Adipose tissue (tissue), 3 donors: ENCODE measurements at regions not wholly inside any gene's neighbourhood (a gene's known extent, or its start where the extent isn't known, plus 50 kb on each side); places are given as distances from the start of the nearest gene placed in this dataset.
"Not testable (repeated sequence)": the region's sequence is repeated elsewhere in the genome, so short reads cannot be mapped to it uniquely, and the experiment has no call there.

ENCODE experiments used
- H3K27ac ChIP-seq: one replicate; pipeline ENCODE4 v1.5.1; 2013; ENCODE audit warnings: low read depth, low read length
- WGBS, 3 donors: extraction: QIAGEN DNeasy Blood & Tissue Kit; methylation state at CpG; one replicate each; pipeline ENCODE4 v1.1.7; 2013; 5-methylcytosine and 5-hydroxymethylcytosine counted together
- donor health status: healthy with polysubstance abuse.
- donor health status: Bipolar disorder and iron deficiency.
- donor health status: healthy.

DNA sequence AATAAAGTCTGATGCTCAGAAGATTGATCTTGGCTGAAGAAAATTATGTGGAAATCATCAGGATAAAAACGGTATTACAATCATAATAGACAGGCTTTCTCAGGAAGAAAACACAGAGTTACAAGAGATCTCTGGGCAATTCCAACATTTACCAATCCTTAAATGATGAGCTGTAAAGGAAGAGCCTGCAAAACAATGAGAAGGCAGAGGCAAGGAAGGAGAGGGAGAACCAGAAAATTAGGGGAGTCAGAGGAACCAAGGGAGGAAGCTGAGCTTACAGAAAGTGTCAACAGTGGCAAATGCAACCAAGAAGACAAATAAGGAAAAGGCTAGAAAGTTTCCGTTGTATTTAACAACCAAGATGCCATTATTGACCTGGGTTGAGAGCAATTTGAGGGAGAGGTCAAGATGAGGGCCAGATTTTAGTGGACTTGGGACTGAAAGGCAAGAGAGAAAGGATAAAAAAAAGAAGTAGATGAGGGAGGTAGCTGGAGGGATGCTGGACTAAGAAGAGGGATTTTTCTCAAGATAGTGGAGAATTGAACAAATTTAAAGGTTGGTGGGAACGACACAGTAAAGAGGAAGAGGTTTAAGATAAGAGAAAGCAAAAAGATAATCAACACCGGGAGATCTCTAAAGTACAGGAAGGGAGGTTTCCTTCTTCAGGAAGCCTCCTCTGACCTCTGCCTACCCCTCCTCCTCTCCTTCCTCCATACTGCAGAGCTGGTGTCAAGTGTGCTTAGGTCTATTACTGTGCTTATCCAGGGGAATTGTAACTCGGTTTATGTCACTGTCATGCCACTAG is 116.9 kb downstream of the DUSP6 start:
- H3K27ac ChIP-seq = no peak overlapping the region
- WGBS, 3 donors = 31 to 44% (median 33%) methylated on average over 5 of the region's 5 CpGs

DNA sequence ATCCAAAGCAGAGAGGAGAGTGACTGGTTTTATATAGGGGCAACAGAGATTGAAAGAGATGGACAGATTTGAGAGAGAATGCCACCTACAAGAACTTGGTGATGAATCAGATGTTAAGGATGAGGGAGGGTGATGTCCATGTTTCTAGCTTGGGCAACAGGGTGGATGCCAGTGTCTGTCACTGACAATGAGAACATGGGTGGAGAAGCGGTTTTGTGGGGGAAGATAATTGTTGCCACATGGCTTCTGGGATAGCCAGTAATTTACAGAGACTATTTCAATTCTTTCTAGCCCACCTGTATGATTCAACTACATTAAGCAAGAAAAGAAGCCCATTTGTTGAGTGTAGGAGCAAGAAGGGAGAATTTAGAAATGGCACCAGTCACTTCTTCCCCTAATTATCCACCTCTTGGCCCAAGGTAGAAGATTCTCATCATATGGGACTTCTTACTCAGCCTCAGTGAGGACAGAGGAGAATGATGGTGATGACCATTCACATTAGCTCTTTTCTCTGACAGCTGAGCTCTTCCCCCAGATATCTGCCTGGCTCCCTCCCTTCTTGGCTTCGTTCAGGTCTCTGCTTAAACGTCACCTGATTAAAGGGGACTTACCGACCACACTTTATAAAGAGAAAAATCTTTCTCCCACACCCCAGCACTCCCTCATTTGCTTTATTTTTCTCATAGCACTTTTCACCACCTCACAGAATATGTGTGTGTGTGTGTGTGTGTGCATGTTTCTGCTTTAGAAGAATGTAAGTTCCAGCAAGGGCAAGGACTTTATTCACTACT is 117.8 kb downstream of the DUSP6 start:
- H3K27ac ChIP-seq = no peak overlapping the region
- WGBS, 3 donors = 87 to 88% (median 87%) methylated on average over 4 of the region's 4 CpGs

DNA sequence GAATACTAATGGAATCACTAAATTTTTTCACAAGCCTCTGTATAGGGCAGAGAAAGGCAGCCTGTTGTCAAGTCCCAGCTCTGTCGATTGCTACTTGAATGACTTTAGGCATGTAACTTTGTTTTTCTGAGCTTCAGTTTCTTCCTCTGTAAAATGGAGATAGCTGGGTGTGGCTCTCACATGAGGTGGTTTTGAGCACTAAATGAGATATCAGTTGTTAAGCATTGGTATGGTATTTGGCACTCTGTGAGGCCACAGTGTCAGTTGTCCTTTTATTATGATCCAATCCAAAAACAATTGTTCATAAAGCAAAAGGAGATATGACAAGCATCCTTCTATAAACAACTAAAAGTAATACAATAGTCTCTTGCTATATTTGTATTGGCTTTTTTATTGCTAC is 120.6 kb downstream of the DUSP6 start:
- H3K27ac ChIP-seq = no peak overlapping the region
- WGBS, 3 donors = 86 to 94% (median 92%) methylated on average over 1 of the region's 1 CpG

DNA sequence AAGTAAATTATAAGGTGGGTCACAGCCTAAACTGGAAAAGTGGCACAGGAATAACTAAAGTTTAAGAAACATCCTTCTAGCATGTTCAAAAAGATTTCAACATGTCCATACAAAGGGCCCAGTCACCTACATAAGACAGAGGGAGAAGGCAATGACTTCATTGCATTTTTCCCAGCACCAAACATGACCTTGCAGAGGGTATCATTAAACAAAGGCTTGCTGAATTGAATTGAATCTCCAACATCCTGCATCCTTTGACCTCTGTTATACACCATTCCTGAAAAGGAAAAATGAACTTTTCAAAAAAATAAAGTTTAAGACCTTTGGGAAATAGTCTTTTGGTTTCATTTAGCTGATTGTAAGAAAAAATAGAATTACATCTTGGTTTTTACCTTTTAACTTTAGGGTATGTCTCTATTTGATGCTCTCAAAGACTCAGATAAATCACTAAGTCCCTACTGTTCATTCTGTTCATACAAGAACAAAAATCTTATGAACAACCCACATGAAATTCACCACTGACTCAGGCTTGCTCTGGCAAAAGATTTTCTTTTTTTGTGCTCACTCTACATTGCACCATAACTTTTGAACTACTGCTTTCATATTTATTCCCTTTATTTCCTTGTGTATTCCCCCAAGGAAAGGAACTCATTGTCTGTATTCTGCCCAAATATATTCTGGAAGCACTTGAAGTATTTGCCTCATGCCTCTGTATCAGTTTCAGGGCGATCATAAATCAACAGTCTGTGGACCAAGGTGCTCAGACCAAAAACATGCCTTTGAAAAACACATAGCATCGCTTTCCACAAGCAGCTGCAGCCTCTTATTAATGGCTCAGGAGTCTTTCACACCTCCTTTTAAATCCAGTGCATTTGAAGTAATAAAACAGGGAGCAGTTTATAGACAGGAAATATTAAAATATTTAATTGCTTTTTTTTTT is 121.7 kb downstream of the DUSP6 start:
- 58 to 77% (median 60%) methylated on average over 2 of the region's 2 CpGs for WGBS, 3 donors
- no peak overlapping the region for H3K27ac ChIP-seq

DNA sequence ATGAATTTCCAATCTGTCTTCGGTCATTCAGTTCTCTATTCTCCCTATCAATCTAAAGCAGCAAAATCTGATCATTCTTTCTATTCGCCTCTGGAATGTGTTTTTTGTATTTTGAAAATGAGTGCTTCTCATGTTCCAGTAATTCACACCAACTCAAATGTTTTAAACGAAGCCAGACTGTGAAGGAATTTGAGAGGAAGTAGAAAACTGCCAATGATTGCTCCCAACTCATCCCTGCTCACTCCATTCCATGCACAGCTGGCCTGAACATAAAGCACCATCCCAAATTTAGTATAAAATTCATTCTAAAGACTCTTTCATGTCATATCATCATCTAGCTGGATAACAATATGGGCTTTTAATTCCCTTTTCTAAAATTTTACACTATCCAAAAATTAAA is 123.8 kb downstream of the DUSP6 start:
- H3K27ac ChIP-seq = no peak overlapping the region
- WGBS, 3 donors = 56 to 80% (median 74%) methylated on average over 3 of the region's 3 CpGs

DNA sequence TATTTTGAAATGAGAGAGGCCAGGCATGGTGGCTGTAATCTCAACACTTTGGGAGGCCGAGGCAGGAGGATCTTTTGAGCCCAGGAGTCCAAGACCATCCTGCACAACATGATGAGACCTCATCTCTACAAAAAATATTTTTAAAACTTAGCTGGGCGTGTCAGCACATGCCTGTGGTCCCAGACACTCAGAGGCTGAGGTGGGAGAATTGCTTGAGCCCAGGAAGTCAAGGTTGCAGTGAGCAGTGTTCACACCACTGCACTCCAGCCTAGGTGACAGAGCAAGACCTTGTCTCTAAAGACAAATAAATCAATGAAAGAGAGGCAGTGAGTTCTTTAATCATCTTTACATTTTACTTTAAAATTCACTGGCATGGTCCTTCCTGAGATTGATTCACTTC is 124.5 kb downstream of the DUSP6 start:
- WGBS, 3 donors = 90 to 95% (median 93%) methylated on average over 2 of the region's 2 CpGs
- H3K27ac ChIP-seq = no peak overlapping the region

DNA sequence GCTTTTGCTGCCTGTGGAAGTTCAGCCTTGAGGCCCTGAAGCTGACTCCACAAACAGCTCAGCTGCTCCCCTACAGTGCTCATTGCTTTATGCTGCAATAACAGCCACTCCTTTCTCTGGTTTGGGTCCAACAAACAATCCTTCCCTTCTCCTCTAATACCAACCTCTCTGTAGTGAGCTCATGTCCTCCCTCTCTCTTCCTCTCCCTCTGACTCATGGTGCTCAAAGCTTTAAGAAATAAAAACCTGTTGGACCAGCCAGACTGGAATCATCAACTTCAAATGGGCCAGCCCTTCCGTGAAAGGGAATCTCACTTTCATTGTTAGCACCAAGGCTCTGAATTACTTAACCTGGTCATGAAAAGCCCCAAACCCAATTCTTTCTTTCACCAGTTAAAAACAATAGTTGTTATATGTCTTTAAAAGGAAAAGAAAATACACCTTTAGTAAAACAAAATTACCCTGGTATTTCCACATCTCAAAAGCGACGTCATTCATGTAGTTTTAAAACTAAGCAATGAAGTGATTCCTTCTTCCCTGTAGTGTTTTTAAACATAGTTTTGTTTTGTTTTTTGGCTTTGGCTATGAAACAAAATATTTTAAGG is 126.4 kb downstream of the DUSP6 start:
- H3K27ac ChIP-seq = no peak overlapping the region

DNA sequence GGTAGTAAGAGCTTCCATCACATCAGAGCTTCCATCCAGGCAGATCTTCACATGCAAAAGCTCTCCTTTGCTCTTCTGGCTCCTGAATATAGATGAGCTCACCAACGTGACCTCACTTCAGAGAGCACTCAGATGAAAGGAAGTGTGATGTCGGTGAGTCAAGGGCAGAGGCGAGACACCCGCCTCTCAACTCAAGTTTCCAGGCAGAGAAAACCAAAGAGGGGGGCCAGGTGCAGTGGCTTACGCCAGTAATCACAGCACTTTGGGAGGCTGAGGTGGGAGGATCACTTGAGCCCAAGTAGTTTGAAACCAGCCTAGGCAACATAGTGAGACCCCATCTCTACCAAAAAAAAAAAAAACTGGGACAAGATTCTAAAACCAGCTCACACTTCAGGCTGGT is 126.9 kb downstream of the DUSP6 start:
- WGBS, 3 donors = 68 to 73% (median 72%) methylated on average over 5 of the region's 5 CpGs
- no peak overlapping the region for H3K27ac ChIP-seq

More for the DNA sequence above, 126.4 kb downstream of the DUSP6 start:
- 59 to 61% (median 61%) methylated on average over 3 of the region's 3 CpGs for WGBS, 3 donors

DNA sequence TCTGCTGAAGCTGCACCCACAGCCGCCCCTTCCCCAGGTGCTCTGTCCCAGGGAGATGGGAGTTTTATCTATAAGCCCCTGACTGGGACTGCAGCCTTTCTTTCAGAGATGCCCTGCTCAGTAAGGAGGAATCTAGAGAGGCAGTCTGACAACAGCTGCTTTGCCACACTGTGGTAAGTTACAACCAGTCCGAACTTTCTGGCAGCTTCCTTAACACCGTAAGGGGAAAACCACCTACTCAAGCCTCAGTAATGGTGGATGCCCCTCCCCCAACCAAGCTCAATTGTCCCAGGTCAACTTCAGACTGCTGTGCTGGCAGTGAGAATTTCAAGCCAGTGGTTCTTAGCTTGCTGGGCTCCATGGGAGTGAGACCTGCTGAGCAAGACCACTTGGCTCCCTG is 129.7 kb downstream of the DUSP6 start:
- H3K27ac ChIP-seq = not testable (repeated sequence)

DNA sequence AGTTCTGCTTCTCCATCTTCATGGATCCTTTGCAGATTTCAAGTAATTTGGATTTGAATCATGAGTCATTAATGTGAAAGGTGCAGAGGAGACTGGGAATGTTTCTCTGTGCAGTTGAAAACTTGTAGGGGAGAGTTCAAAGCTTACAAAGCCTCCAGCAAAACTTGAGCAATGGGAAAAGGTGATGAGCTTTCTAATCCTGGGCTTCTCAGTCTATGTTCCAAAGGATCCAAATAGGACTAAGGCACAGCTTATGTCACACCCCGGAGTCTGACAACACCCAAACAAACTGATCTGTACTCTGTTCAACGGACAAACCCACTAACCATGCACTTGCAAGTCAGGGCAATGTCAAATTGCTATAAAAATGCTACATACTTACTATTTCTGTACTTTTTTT is 134.8 kb downstream of the DUSP6 start:
- H3K27ac ChIP-seq = no peak overlapping the region
- 64 to 77% (median 71%) methylated on average over 2 of the region's 2 CpGs for WGBS, 3 donors

More for the DNA sequence above, 129.7 kb downstream of the DUSP6 start:
- 65 to 94% (median 72%) methylated on average over 3 of the region's 3 CpGs for WGBS, 3 donors

DNA sequence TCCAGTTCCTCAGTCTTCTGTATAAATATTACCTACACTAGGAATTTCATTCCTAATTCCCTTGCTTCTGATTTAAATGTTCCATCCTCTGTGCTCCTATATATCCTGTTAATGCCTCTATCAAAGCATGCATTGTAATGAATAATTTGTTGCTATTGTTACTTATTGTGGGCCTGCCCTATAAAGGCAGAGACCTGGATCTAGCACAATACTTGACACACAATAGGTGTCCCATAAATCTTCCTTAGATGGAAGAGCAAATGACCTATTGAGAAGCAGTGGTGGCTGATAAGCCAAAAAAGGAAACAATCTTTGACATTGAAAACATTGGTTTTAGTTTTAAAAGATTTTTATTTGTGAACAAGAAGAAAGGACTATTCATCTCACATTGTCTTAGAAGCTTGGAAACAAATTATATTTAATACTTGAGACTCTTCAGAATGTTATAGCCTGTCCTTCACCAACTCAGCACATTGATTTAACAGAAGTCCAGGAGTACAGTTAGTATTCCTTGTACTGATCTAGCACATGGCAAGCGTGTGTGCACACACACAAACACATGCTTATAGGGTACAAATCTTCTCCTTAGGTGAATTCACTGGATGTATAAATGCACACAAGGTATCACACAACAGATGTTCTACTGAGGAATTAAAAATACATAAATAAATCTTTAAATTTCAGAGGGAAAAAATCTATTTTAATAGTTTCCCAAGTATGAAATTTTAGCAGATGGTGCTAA is 135.9 kb downstream of the DUSP6 start:
- H3K27ac ChIP-seq = no peak overlapping the region
- 91 to 97% (median 95%) methylated on average over 1 of the region's 1 CpG for WGBS, 3 donors

DNA sequence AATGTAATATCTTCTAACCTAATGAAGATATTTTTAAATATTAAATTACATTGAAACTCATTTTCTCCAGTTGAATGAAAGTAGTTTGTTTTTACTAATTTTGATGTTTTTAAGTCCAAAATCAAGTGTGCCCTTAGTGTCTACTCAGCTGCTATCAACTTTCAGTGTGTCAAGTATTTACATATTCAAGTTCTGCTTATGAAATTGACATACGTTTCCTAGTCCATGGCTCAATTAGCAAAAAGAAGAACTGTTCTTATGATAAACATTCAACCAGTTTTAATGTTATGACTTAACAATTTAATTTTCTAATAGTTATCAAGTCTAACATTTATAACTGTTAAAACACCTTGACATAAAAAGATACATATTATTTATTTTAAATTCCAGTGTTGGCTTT is 137.1 kb downstream of the DUSP6 start:
- WGBS, 3 donors = 55 to 88% (median 61%) methylated on average over 1 of the region's 1 CpG
- no peak overlapping the region for H3K27ac ChIP-seq

DNA sequence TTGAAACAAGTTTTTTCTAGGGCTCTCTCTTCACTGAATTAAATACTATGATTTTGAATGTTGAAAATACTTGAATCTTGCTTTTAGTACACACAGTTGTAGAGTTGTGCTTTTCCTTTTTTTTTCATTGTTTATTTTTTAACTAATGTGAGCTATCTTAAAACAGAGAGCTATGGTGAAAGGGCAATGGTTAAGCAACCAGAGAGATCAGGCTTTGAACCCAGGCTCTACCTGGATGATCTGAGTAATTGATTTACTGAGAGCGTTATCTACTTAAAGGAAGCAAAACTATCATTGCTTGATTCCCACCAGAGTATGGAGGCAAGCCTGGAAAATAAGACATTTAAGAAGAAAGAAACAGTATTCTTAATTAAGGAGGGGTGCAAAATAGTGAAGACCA is 138.6 kb downstream of the DUSP6 start:
- no peak overlapping the region for H3K27ac ChIP-seq
- 92 to 99% (median 94%) methylated on average over 1 of the region's 1 CpG for WGBS, 3 donors

DNA sequence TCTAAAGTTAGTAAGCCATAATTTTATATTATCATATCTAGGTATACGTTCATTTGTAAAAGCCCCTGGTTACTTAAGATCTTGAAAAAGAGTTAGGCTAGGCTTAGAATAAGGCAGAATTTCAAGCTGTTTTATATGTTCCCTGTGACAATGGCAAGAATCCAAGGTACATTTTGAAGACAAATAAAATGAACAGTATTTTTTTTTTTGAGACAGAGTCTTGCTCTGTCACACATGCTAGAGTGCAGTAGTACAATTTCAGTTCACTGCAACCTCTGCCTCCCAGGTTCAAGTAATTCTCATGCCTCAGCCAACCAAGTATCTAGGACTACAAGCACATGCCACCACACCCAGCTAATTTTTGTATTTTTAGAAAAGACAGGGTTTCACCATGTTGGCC is 139.2 kb downstream of the DUSP6 start:
- 32 to 86% (median 80%) methylated on average over 1 of the region's 1 CpG for WGBS, 3 donors
- no peak overlapping the region for H3K27ac ChIP-seq

DNA sequence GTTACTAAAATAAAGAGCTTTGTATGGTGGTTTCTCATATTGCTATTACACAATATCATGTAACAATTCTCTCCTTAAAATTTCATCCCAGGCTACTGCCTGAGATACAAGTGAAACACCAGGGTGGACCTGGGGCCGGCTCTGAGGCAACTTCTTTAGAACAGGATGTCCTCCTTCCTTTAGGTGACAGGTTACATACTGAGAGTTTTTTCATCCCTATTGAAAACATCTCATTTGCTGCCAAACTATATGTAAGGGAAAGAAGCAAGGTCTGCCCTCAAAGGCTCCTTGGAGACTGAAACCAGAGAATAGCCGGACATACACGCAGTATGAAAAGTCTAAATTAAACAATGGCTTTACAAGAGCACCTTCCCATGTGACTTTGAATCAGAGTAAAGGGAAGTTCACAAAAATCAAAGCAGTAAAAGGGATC is 139.9 kb downstream of the DUSP6 start:
- WGBS, 3 donors = 50 to 73% (median 51%) methylated on average over 3 of the region's 3 CpGs
- H3K27ac ChIP-seq = no peak overlapping the region

DNA sequence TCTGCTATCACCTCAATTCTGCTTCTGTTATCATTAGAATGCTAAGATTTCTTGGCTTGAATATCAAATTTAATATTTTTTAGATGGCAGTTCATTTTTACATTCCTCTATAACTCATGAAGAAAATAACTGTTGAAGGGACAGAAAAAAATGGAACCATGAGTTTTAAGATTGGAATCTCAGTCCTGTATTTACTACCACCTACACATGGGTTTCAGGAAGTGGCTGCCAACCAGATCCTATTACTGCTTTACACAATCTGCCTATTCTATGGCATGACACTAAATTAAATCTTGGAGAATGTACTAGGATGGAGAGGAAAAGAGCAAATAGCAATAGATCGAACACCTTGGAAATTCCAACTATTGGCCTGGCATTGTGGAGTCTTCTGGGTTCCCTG is 140.8 kb downstream of the DUSP6 start:
- H3K27ac ChIP-seq = no peak overlapping the region
- 84 to 98% (median 92%) methylated on average over 1 of the region's 1 CpG for WGBS, 3 donors

DNA sequence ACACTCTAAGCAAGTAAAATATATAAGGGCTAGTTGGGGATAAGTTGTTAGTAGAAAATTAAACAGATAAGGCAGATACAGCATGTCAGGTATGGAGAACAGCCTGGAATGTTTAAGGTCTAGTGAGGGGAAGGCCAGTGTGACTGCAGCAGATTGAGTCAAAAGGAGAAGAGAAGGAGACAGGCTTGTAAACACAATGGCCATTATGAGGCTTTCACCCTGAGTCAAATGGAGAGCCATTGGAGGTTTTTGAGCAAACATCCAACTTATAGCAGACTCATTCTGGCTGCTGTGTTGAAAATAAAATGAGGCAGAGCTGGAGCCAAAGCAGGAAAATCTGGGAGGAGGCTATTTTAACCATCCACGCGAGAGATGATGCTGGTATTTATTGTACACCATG is 142.0 kb downstream of the DUSP6 start:
- no peak overlapping the region for H3K27ac ChIP-seq
- 84 to 94% (median 88%) methylated on average over 2 of the region's 2 CpGs for WGBS, 3 donors

DNA sequence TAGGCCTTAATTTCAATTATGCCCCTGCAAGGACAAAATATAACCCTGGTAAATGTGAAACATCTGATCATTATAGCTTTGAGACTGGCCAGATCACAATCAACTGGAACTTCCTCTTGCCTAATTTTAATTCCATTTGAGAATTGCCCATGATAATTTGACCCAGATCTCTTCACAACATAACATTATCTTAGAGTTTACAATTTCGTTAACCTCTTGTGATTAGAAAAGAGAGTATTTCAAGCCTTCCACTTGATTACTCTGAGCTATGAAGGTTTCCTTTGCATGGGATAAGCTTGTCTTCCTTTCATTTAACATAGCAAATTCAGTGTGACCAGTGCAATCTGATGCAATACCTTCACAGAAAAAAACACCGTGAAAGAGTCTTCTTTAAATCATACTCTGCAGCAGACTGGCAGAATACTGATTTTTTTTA is 143.6 kb downstream of the DUSP6 start:
- H3K27ac ChIP-seq = no peak overlapping the region
- WGBS, 3 donors = 36 to 59% (median 43%) methylated on average over 2 of the region's 2 CpGs
